HG03520 (cell line): ENCODE measurements at regions not wholly inside any gene's neighbourhood (a gene's known extent, or its start where the extent isn't known, plus 50 kb on each side); places are given as distances from the start of the nearest gene placed in this dataset.
"Not testable (repeated sequence)": the region's sequence is repeated elsewhere in the genome, so short reads cannot be mapped to it uniquely, and the experiment has no call there.

Source experiments
- ATAC-seq: cut with Tn5 transposase; IDR thresholded peaks from one replicate; pipeline ENCODE4 v1.9.1; 2021; ENCODE audit warnings: mild to moderate bottlenecking, moderate library complexity; ENCODE audit not compliant: unreplicated experiment

GRCh38 chr7:116340943-116341907 is 130.9 kb downstream of the TES start:
- ATAC-seq: no peak

DNA sequence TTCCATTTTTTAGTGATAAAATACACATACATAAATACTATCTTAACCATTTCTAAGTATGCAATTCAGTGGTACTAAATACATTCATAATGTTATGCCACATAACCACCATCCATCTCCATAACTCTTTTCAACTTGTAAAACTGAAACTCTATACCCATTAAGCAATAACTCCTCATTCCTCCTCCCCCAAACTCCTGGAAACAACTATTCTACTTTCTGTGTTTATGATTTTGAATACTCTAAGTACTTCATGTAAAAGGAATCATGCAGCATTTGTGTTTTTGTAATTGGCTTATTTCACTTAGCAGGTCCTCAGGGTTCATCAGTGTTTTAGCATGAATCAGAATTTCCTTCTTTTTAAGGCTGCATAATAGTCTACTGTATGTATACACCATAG is 131.8 kb downstream of the TES start:
- ATAC-seq: no peak

DNA sequence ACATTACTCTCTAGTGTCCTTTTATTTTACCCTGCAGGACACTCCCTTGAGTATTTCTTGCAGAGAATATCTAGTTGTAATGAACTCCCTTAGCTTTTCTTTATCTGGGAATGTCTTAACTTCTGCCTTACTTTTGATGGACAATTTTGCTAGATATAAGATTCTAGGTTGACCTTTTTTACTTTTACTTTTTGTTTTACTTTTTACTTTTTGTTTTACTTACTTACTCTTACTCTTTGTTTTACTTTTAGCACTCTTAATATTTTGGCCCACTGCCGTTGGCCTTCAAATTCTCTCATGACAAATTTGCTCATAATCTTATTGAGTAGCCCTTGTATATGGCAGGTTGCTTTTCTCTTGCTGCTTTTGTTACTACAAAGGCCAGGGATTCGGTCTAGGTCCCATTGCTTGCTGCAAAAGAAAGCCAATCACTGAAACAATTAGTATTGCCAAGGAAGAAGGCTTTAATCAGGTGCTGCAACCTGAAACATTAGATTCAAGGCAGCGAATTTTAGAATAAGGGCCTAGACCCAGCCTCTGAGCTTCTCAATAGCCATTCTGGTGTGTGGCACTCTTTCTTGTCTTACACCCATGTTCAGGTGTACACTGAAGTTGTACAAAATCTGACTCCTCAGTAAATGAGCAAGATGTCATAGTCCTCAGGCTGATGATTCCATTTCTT is 137.0 kb downstream of the TES start:
- ATAC-seq: no peak

DNA sequence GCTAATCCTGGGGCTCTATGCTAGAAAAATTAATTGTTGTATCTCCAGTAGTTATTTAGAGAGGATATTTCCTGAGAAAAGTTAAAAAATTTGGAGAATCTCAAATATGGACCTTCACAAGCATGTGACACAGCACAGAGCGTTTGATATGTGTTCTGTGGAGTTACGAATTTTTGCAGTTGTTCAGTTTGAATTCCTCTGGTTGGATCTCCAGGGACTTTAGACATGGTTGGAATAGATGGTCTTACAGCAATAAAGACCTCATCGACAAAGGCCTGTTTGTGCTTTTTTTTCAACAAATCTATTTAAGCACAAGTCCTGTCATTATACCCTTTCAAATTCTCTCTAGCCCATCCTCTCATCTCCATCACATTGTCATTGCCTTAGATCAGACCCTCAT is 138.0 kb downstream of the TES start:
- ATAC-seq: no peak

DNA sequence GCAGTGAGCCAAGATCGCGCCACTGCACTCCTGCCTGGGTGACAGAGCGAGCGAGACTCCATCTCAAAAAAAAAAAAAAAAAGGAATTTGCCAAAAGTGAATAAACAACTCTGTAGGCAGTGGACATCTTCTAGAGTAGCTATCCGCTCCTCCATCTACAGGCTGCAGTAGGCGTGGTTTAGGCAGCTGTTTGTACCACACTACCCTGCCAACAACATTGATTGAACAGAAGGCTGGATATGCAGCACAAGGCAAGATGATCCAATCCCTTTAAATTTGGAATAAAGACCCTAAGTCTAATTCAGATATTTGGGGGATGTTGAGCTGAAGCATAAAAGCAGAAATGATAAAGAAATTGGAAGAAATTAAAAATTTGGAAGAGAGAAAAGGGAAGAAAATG is 141.6 kb downstream of the TES start:
- ATAC-seq: no peak

DNA sequence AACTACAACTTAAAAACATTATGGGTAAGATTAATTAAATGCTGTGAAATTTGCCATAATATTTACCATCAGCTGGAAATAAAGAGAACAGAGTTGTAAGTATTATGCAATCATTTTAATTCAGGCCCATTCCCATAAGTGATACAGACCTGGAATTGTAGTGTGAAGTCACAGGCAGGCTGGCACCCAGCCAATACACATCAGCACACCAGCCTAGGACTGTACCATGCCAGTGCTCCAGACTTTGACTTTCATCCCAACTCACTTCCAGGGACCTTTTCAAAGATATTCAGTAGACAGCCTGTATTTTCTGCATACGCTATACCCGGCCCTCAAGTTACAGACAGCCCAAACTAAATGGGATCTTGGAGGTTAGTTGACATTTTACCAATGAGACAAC is 143.3 kb downstream of the TES start:
- no peak for ATAC-seq

GRCh38 chr7:116354171-116354545 is 143.8 kb downstream of the TES start:
- no peak for ATAC-seq

DNA sequence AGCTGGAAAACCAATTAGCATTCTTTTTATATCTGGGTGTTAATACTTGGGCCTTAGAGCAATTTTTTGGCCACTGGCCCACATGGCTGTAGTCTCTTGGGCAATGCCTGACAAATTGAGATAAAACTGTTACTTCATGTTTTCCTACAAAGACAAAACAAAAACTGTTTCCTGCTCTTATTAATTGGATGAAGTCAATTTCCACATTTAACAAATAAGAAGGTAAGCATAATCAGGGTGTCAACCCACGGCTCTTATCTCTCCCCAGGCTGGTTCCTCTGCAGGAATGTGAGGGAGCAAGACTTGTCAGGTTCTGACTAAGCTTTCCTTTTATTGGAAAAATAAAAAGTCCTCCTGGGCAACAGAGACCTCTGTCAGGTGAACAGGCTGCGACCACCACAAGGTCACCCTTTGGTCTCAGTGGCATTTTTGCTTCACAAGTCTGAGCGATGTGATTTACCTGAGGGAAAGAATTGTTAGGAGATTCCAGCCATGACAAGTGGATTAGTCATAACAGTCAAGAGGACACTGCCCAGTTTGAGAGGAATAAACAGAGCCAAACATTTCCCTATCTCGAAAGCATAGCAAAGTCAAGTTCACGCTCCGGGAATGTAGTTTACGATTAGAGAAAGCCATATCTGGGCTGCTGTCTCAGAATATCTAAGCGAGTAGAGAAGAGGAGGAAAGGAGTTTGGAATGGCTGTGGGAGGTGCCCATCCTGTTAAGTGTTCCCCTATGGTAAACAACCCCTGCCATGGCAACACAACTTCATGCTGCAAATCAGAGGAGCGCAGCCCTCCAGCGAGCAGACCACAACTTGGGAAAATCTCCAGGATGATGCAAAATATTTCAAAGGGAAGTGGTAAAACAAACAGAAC is 144.4 kb downstream of the TES start:
- no peak for ATAC-seq

GRCh38 chr7:116355424-116355765 is 144.1 kb upstream of the CAV2 start:
- ATAC-seq: no peak

DNA sequence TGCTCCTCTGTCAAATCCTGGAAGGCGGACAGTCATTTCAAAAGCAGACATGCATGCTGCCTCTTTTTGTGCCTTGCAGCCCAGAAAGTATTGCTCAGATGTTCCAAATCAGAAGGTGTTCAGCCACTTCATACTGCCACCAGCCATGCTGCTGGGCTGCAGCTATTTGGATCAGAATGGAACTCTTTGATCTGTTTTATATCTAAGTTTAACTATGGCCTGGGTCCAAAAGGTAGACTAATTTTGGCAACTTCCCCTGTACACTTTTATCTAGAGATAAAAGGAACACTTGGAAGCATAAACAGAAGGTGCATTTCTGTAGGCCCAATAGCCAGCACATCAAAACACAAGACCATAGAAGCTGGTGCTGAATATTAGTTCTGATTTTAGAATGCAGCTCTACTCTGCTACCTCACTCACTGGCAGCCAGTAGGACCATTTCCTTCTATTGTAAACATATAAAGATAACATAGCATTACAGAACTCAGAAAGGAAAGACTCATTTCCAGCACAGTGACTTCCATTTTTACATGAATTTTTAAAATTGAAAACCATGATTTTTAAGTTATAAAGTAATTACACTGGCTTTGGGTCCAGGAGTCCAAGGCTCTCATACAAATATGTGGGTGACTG is 143.1 kb upstream of the CAV2 start:
- ATAC-seq: no peak

GRCh38 chr7:116356979-116357378 is 142.6 kb upstream of the CAV2 start:
- ATAC-seq: no peak

DNA sequence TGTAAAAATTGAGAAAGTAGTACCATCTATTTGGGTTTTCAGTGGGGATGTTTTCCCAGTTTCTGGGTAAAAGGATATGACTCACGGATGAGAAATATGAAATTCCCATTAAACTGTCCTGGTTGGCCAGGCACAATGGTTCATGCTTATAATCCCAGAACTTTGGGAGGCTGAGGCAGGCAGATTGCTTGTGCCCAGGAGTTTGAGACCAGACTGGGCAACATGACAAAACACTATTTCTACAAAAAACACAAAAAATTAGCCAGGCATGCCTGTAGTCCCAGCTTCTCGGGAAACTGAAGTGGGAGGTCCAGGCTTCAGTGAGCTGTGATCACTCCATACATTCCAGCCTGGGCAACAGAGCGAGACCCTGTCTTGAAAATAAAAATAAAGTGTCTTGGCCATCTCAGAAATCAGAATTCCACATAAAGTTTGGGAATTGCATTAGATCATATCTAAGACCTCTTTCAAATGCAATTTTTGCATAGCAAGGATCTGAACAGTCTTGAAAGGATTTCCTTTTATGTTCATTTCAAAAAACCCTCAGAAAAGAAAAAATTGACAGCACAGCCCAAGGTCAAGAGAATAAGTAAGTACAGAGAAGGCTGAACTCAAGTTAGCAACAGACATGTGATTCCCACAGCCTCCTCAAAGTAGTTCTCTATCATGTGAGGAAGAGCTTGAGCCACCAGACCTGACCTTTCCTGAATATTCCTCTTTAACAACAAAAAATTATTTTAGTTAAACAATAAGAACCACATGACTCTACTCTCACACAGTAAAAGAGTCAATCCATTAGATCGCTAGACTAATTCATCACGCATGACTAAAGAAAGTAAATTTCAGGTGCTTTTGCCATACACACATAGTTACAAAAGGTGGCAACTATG is 141.5 kb upstream of the CAV2 start:
- no peak for ATAC-seq

GRCh38 chr7:116361767-116362166 is 137.8 kb upstream of the CAV2 start:
- no peak for ATAC-seq

DNA sequence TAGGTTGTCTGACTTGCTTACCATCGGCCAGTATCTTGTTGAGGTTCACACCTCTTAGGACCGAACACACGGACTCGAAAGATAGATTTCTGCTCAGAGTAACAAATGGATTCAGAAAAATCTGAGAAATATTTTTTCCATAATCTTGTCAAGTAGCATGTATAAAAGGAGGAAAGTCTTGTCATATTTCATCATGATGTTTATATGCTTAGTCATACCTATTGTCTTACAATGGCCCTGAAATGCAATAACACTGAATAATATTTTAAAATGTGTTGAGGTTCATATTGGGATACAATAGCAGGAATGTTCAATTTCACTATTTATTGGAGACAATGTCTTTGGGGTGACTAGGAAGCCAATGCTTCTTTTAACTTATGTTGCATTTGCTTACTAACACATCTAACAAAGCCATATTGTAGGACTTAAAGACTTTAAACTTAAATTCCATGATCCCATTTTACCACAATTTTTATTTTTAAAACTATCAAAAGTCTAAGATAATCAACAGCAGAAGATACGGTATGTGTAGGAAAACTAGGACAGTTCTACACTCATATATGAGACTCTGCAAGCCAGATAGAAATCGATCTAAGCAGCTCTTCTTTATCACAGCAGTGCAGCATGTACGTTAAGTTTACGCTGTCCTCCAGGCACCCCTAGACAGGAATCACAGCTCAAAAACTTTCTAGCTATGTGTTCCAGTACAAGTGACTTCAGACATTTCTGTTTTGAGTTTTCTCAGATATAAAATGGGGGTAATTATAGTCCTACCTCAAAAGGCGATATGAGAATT is 135.7 kb upstream of the CAV2 start:
- ATAC-seq: no peak

DNA sequence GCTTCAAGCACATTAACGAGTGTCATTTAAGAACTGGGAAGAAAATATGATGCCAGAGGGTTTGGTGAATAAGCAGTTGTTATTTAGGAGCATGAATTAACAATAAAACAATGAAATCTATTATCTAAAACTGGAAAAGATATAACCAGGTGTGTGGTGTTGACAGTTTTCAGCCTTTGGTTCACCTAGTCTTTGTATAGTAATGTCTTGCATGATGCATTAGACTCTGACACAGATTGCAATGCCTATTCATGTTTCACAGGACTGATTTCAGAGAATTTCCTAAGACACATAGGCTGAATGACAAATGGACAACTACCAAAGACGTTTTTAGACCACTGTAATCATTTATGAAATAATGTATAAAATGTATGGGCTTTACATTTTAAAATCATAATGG is 135.1 kb upstream of the CAV2 start:
- ATAC-seq: no peak

DNA sequence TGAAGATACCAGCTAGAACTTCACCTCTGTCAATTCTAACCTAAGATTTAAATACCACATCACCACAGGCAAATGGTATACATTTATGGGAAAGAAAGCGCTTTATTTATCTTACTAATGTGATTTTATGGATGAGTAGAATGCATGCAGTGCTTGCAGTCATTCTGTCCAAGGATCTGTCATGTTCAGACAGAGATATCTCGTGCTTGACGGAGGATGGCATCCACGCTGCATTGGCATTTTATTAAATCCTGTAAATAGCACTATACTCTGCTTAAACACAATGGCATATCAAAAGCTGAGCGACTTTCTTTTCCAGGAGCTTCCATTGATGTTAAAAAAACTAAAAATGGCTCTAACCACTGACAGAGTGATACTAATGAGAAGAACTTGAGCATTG is 133.7 kb upstream of the CAV2 start:
- ATAC-seq: no peak

- ATAC-seq: no peak
Observed at GRCh38 chr7:116367171-116367813, 132.2 kb upstream of the CAV2 start.

GRCh38 chr7:116368965-116369364 is 130.6 kb upstream of the CAV2 start:
- no peak for ATAC-seq

GRCh38 chr7:116371536-116371935 is 128.0 kb upstream of the CAV2 start:
- ATAC-seq: not testable (repeated sequence)
